NCI-H2227 (cell line): ENCODE measurements at regions not wholly inside any gene's neighbourhood (a gene's known extent, or its start where the extent isn't known, plus 50 kb on each side); places are given as distances from the start of the nearest gene placed in this dataset.

ENCODE experiments used
- DNase-seq: peaks from one replicate; lab custom pipeline; 2025; ENCODE audit not compliant: unreplicated experiment; lab: John Stamatoyannopoulos, UW

- no peak for DNase-seq
Observed at GRCh38 chr6:113392551-113393055, 464.5 kb upstream of the MARCKS start.

GRCh38 chr6:113394216-113394615 is 462.9 kb upstream of the MARCKS start:
- DNase-seq: no peak

- no peak for DNase-seq
Observed at GRCh38 chr6:113394729-113395128, 462.4 kb upstream of the MARCKS start.

- DNase-seq: no peak
Observed at GRCh38 chr6:113396730-113397129, 460.4 kb upstream of the MARCKS start.

- no peak for DNase-seq
Observed at GRCh38 chr6:113397236-113397635, 459.9 kb upstream of the MARCKS start.

- no peak for DNase-seq
Observed at GRCh38 chr6:113401231-113401630, 455.9 kb upstream of the MARCKS start.

- no peak for DNase-seq
Observed at GRCh38 chr6:113402544-113402943, 454.6 kb upstream of the MARCKS start.

- DNase-seq: no peak
Observed at GRCh38 chr6:113403966-113404595, 453.1 kb upstream of the MARCKS start.

- DNase-seq: no peak
Observed at GRCh38 chr6:113405326-113406047, 451.7 kb upstream of the MARCKS start.

GRCh38 chr6:113406048-113406695 is 451.0 kb upstream of the MARCKS start:
- DNase-seq: no peak

GRCh38 chr6:113411011-113411410 is 446.1 kb upstream of the MARCKS start:
- no peak for DNase-seq

GRCh38 chr6:113412589-113413357 is 444.4 kb upstream of the MARCKS start:
- no peak for DNase-seq

GRCh38 chr6:113414511-113414910 is 442.6 kb upstream of the MARCKS start:
- peak; percentile 15 for DNase-seq

GRCh38 chr6:113416170-113416569 is 441.0 kb upstream of the MARCKS start:
- no peak for DNase-seq

GRCh38 chr6:113420290-113420689 is 436.9 kb upstream of the MARCKS start:
- DNase-seq: no peak

- no peak for DNase-seq
Observed at GRCh38 chr6:113421997-113422396, 435.1 kb upstream of the MARCKS start.

GRCh38 chr6:113423956-113424355 is 433.2 kb upstream of the MARCKS start:
- no peak for DNase-seq

- DNase-seq: peak; percentile 28
Observed at GRCh38 chr6:113425977-113426660, 431.0 kb upstream of the MARCKS start.

GRCh38 chr6:113427617-113428016 is 429.5 kb upstream of the MARCKS start:
- no peak for DNase-seq

- DNase-seq: no peak
Observed at GRCh38 chr6:113428702-113429101, 428.4 kb upstream of the MARCKS start.
